GM15510 (cell line): ENCODE measurements at regions not wholly inside any gene's neighbourhood (a gene's known extent, or its start where the extent isn't known, plus 50 kb on each side); places are given as distances from the start of the nearest gene placed in this dataset.

Experiments
- POLR2A ChIP-seq: IDR thresholded peaks from 3 replicates; pipeline ENCODE4 v1.6.1; 2011; ENCODE audit warnings: borderline replicate concordance; ENCODE audit not compliant: insufficient read length; ENCODE audit errors: extremely low read depth

DNA sequence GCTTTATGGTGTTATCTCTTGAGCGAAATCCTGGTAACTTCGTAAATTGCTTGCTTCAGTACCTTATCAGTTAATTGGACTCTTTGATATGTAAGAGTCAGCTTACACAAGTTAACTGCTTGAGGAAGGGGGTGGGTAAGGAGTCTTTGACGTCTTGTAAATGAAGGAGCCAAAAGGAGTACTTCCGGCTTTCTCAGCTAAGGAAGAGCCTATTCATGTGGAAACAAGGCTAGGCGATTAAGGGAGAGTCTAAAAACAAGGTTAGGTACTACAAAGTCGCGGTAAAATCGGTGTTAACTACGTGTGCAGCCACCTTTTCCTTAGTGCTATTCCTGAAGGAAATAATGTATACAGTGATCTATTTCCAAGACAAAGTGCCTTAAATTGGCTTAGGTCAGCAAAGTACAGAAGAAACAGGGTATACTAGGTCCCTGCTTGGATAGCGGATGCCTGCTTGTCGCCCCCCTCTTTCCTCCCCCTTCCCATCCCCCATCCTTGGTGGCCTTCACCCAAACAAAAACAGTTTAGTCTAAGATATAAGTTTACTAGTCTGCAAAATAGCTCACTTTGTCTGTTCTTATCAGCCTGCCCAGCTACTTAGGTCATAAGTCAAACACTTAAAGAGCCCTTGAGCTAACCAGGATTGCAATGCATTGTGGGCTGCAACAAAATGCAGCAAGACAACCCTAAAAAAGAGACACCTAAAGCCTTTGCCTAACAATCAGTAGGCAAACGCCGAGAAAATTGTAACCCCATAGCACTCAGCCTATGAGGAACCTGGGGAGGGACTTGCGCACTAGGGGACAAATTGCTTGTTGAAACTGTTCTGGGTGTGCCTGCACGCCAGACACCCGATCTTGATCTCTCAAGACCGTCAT, 147.3 kb downstream of the TRIM27 start:
- no peak for TF ChIP-seq POLR2A

GRCh38 chr6:28777147-28777461, 146.7 kb downstream of the TRIM27 start:
- TF ChIP-seq POLR2A: no peak

DNA sequence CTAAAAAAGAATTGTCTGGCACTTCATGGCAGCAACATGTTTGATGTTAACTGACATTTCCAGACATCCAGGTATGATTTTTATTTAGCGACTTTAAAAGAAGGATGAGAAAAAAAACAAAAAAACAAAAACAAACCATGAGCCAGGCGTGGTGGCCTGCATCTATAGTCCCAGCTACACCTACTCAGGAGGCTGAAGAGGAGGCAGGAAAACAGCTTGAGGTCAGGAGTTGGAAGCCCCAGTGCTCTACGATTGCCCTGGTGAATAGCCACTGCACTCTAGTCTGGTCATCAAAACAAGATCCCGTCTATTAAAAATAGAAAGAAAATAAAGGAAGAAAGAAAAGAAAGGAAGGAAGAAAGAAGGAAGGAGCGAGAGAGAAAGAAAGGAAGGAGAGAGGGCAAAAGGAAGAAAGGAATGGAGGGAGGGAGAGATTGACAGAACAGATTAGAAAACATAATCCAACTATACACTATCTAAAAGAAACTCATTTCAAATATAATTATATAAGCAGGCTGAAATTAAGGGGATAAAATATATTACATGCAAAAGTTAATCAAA, 141.6 kb downstream of the TRIM27 start:
- no peak for TF ChIP-seq POLR2A

- no peak for TF ChIP-seq POLR2A
Measured at GRCh38 chr6:28785962-28786679, 137.7 kb downstream of the TRIM27 start.

GRCh38 chr6:28789553-28790083, 134.2 kb downstream of the TRIM27 start:
- no peak for TF ChIP-seq POLR2A

GRCh38 chr6:28791002-28791383, 132.8 kb downstream of the TRIM27 start:
- TF ChIP-seq POLR2A: no peak

GRCh38 chr6:28794175-28795002, 129.4 kb downstream of the TRIM27 start:
- TF ChIP-seq POLR2A: no peak

DNA sequence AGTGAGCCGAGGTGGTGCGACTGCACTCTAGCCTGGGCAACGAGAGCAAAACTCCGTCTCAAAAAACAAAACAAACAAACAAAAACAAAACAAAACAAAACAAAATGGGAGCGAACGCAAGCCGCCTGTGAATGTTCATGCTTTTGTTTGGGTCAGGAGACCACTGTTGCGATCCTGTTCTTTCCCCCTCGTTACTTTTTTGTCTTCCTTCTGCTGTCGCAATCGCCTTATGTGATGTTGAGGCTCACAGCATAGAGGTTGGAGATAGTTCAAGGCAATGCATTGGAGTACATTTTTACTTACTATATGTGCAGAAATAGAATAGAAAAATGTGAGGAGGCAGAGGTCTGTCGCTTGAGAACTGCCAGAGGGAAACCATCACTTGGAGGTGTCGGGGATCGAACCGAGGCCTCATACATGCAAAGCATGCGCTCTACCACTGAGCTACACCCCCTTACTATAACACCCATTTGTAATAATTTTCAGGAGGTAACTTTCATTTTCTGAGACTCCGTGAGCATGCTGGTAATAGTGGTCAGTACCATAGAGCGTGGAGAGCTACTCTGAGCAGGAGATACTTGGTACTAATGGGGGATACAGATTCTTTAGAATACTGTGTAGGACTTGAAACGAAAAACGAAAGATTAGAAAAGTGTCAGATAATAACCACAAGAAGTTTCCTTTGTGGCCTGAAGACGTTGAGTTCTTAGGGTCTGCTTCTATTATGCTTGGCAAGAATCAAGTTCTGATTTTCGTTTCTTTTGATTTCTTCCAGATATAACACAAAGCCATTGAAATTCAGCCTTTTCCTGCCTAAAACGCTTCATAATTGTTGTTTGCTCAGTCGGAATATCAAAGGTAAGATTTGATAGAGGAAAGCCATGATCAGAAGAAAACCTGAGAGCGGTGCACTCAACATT, 121.1 kb downstream of the TRIM27 start:
- TF ChIP-seq POLR2A: no peak

DNA sequence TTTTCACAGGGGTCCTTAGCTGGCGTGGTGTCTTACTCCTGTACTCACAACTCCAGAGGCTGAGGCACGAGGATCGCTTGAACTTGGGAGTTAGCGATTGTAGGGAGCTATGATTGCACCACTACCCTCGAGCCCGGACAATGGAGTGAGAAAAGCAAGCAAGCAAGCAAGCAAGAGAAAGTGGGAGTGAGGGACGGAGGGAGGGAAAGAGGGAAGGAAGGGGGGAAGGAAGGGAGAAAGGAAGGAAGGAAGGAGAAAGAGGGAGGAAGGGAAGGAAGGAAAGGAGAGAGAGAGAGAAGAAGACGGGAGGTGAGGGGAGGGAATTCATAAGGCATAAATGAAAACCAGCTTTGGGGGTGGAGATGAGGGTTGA, 120.5 kb downstream of the TRIM27 start:
- no peak for TF ChIP-seq POLR2A

- TF ChIP-seq POLR2A: no peak
Measured at GRCh38 chr6:28807682-28808280, 116.0 kb downstream of the TRIM27 start.

DNA sequence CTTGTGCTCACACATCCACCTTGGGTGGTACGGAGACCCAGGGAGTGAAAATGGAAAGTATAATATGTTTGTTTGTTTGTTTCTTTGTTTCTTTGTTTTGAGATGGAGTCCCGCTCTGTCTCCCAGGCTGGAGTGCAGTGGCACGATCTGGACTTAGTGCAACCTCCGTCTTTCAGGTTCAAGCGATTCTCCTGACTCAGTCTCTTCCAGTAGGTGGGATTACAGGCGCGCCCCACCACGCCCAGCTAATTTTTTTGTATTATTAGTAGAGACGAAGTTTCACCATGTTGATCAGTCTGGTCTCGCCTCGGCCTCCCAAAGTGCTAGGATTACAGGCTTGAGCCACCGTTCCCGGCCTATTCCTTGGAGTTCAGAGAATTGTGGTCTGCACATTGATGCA, 115.4 kb downstream of the TRIM27 start:
- no peak for TF ChIP-seq POLR2A

GRCh38 chr6:28809947-28810658, 113.7 kb downstream of the TRIM27 start:
- no peak for TF ChIP-seq POLR2A

GRCh38 chr6:28810659-28811053, 113.1 kb downstream of the TRIM27 start:
- TF ChIP-seq POLR2A: no peak
